ENCODE measurements at regions not wholly inside any gene's neighbourhood (a gene's known extent, or its start where the extent isn't known, plus 50 kb on each side); places are given as distances from the start of the nearest gene placed in this dataset.
"Not testable (repeated sequence)": the region's sequence is repeated elsewhere in the genome, so short reads cannot be mapped to it uniquely, and the experiment has no call there.

GRCh38 chr21:19130379-19131028 is 726.9 kb upstream of the TMPRSS15 start:
- Mint-ChIP-seq H3K27ac (no peak overlapping the region), H3K9me3 (ENCODE audit: low read depth) (peaks cover 7% of the 10 kb centered on the region), H3K27me3 (no peaks in the 10 kb centered on the region), H3K4me3 (no peak overlapping the region), H3K4me1 (no peaks in the 10 kb centered on the region), H3K36me3 (ENCODE audit: low read depth) (no peaks in the 10 kb centered on the region)
- ChIA-PET CTCF (interaction anchor here (0.6 kb wide), 1 partner anchor 1238 kb away, joined by 3 read pairs; no protein-coding TSS in a partner anchor), POLR2A (no interaction called here)
- intact Hi-C loops (cut with DNase I, micrococcal nuclease) = no loop called here
- ATAC-seq (no peak), DNase-seq (no peak)

- intact Hi-C loops (cut with DNase I, micrococcal nuclease) = no loop called here
- Mint-ChIP-seq H3K27me3 (no peaks in the 10 kb centered on the region), H3K9me3 (ENCODE audit: low read depth) (peaks cover 12% of the 10 kb centered on the region), H3K27ac (no peak overlapping the region), H3K4me1 (no peaks in the 10 kb centered on the region), H3K36me3 (ENCODE audit: low read depth) (peaks cover 2% of the 10 kb centered on the region), H3K4me3 (no peak overlapping the region)
- ChIA-PET POLR2A (no interaction called here), CTCF (no interaction called here)
- ATAC-seq = no peak
- no peak for DNase-seq
Measured at GRCh38 chr21:19141511-19141910, 737.9 kb upstream of the TMPRSS15 start.

GRCh38 chr21:19145682-19146293 is 742.2 kb upstream of the TMPRSS15 start:
- H3K4me1 Mint-ChIP-seq = no peaks in the 10 kb centered on the region
- peaks cover 19% of the 10 kb centered on the region for H3K9me3 Mint-ChIP-seq (ENCODE audit: low read depth)
- ChIA-PET POLR2A (no interaction called here), CTCF (no interaction called here)
- no peak for ATAC-seq
- peaks cover 2% of the 10 kb centered on the region for H3K36me3 Mint-ChIP-seq (ENCODE audit: low read depth)
- intact Hi-C loops (cut with DNase I, micrococcal nuclease) = no loop called here
- H3K27me3 Mint-ChIP-seq = no peaks in the 10 kb centered on the region
- no peak overlapping the region for H3K4me3 Mint-ChIP-seq
- no peak overlapping the region for H3K27ac Mint-ChIP-seq
- no peak for DNase-seq

GRCh38 chr21:19148056-19148455 is 744.5 kb upstream of the TMPRSS15 start:
- POLR2A ChIA-PET = no interaction called here
- Mint-ChIP-seq H3K27ac (no peak overlapping the region), H3K27me3 (no peaks in the 10 kb centered on the region), H3K4me3 (no peak overlapping the region), H3K4me1 (no peaks in the 10 kb centered on the region), H3K36me3 (ENCODE audit: low read depth) (no peaks in the 10 kb centered on the region), H3K9me3 (ENCODE audit: low read depth) (peaks cover 14% of the 10 kb centered on the region)
- ATAC-seq (no peak), DNase-seq (no peak)
- CTCF ChIA-PET = no interaction called here
- intact Hi-C loops (cut with DNase I, micrococcal nuclease) = no loop called here

GRCh38 chr21:19171585-19171984 is 768.0 kb upstream of the TMPRSS15 start:
- Mint-ChIP-seq H3K9me3 (ENCODE audit: low read depth) (peaks cover 4% of the 10 kb centered on the region), H3K27ac (no peak overlapping the region), H3K27me3 (no peaks in the 10 kb centered on the region), H3K4me1 (no peaks in the 10 kb centered on the region), H3K36me3 (ENCODE audit: low read depth) (no peaks in the 10 kb centered on the region), H3K4me3 (no peak overlapping the region)
- intact Hi-C loops (cut with DNase I, micrococcal nuclease) = no loop called here
- ChIA-PET POLR2A (no interaction called here), CTCF (no interaction called here)
- no peak for DNase-seq
- no peak for ATAC-seq

GRCh38 chr21:19181604-19182140 is 778.1 kb upstream of the TMPRSS15 start:
- DNase-seq = no peak
- H3K36me3 Mint-ChIP-seq (ENCODE audit: low read depth) = no peaks in the 10 kb centered on the region
- CTCF ChIA-PET = no interaction called here
- no peak overlapping the region for H3K4me3 Mint-ChIP-seq
- POLR2A ChIA-PET = no interaction called here
- H3K27me3 Mint-ChIP-seq = no peaks in the 10 kb centered on the region
- H3K9me3 Mint-ChIP-seq (ENCODE audit: low read depth) = peaks cover 4% of the 10 kb centered on the region
- no peak for ATAC-seq
- intact Hi-C loops (cut with DNase I, micrococcal nuclease) = no loop called here
- no peaks in the 10 kb centered on the region for H3K4me1 Mint-ChIP-seq
- H3K27ac Mint-ChIP-seq = no peak overlapping the region

GRCh38 chr21:19197950-19198349 is 794.4 kb upstream of the TMPRSS15 start:
- Mint-ChIP-seq H3K36me3 (ENCODE audit: low read depth) (no peaks in the 10 kb centered on the region), H3K27ac (no peak overlapping the region), H3K9me3 (ENCODE audit: low read depth) (peaks cover 15% of the 10 kb centered on the region), H3K27me3 (no peaks in the 10 kb centered on the region), H3K4me3 (no peak overlapping the region), H3K4me1 (no peaks in the 10 kb centered on the region)
- ChIA-PET POLR2A (no interaction called here), CTCF (no interaction called here)
- ATAC-seq = no peak
- DNase-seq = no peak
- intact Hi-C loops (cut with DNase I, micrococcal nuclease) = no loop called here

GRCh38 chr21:19198801-19199200 is 795.2 kb upstream of the TMPRSS15 start:
- Mint-ChIP-seq H3K4me3 (no peak overlapping the region), H3K9me3 (ENCODE audit: low read depth) (peaks cover 17% of the 10 kb centered on the region), H3K27ac (no peak overlapping the region), H3K36me3 (ENCODE audit: low read depth) (no peaks in the 10 kb centered on the region), H3K4me1 (no peaks in the 10 kb centered on the region), H3K27me3 (no peaks in the 10 kb centered on the region)
- POLR2A ChIA-PET = no interaction called here
- ATAC-seq = no peak
- intact Hi-C loops (cut with DNase I, micrococcal nuclease) = no loop called here
- no peak for DNase-seq
- CTCF ChIA-PET = no interaction called here

- POLR2A ChIA-PET = no interaction called here
- H3K4me3 Mint-ChIP-seq = no peak overlapping the region
- no peak for ATAC-seq
- CTCF ChIA-PET = no interaction called here
- no peaks in the 10 kb centered on the region for H3K4me1 Mint-ChIP-seq
- no peak overlapping the region for H3K27ac Mint-ChIP-seq
- DNase-seq = no peak
- no peaks in the 10 kb centered on the region for H3K36me3 Mint-ChIP-seq (ENCODE audit: low read depth)
- peaks cover 16% of the 10 kb centered on the region for H3K9me3 Mint-ChIP-seq (ENCODE audit: low read depth)
- intact Hi-C loops (cut with DNase I, micrococcal nuclease) = no loop called here
- H3K27me3 Mint-ChIP-seq = no peaks in the 10 kb centered on the region
Measured at GRCh38 chr21:19218163-19218562, 814.6 kb upstream of the TMPRSS15 start.

GRCh38 chr21:19224090-19224489 is 820.5 kb upstream of the TMPRSS15 start:
- POLR2A ChIA-PET = no interaction called here
- Mint-ChIP-seq H3K4me3 (no peak overlapping the region), H3K27ac (no peak overlapping the region), H3K27me3 (no peaks in the 10 kb centered on the region), H3K9me3 (ENCODE audit: low read depth) (peaks cover 8% of the 10 kb centered on the region), H3K4me1 (no peaks in the 10 kb centered on the region), H3K36me3 (ENCODE audit: low read depth) (no peaks in the 10 kb centered on the region)
- CTCF ChIA-PET = no interaction called here
- intact Hi-C loops (cut with DNase I, micrococcal nuclease) = no loop called here
- DNase-seq = no peak
- ATAC-seq = no peak

GRCh38 chr21:19228226-19228625 is 824.6 kb upstream of the TMPRSS15 start:
- Mint-ChIP-seq H3K9me3 (ENCODE audit: low read depth) (peaks cover 8% of the 10 kb centered on the region), H3K27me3 (no peaks in the 10 kb centered on the region), H3K4me3 (no peak overlapping the region), H3K4me1 (no peaks in the 10 kb centered on the region), H3K27ac (no peak overlapping the region), H3K36me3 (ENCODE audit: low read depth) (no peaks in the 10 kb centered on the region)
- ChIA-PET POLR2A (no interaction called here), CTCF (no interaction called here)
- intact Hi-C loops (cut with DNase I, micrococcal nuclease) = no loop called here
- DNase-seq = no peak
- ATAC-seq = no peak

GRCh38 chr21:19233841-19234240 is 830.3 kb upstream of the TMPRSS15 start:
- DNase-seq; H3K27ac Mint-ChIP-seq; H3K27me3 Mint-ChIP-seq; H3K4me3 Mint-ChIP-seq; H3K36me3 Mint-ChIP-seq (ENCODE audit: low read depth); POLR2A ChIA-PET; CTCF ChIA-PET; ATAC-seq; H3K4me1 Mint-ChIP-seq; intact Hi-C loops (cut with DNase I, micrococcal nuclease): not testable (repeated sequence)
- H3K9me3 Mint-ChIP-seq (ENCODE audit: low read depth) = peaks cover 10% of the 10 kb centered on the region
